NCI-H1105 (cell line): ENCODE measurements at regions not wholly inside any gene's neighbourhood (a gene's known extent, or its start where the extent isn't known, plus 50 kb on each side); places are given as distances from the start of the nearest gene placed in this dataset.

Experiments used
- DNase-seq: peaks from one replicate; lab custom pipeline; 2025; lab: John Stamatoyannopoulos, UW

DNA sequence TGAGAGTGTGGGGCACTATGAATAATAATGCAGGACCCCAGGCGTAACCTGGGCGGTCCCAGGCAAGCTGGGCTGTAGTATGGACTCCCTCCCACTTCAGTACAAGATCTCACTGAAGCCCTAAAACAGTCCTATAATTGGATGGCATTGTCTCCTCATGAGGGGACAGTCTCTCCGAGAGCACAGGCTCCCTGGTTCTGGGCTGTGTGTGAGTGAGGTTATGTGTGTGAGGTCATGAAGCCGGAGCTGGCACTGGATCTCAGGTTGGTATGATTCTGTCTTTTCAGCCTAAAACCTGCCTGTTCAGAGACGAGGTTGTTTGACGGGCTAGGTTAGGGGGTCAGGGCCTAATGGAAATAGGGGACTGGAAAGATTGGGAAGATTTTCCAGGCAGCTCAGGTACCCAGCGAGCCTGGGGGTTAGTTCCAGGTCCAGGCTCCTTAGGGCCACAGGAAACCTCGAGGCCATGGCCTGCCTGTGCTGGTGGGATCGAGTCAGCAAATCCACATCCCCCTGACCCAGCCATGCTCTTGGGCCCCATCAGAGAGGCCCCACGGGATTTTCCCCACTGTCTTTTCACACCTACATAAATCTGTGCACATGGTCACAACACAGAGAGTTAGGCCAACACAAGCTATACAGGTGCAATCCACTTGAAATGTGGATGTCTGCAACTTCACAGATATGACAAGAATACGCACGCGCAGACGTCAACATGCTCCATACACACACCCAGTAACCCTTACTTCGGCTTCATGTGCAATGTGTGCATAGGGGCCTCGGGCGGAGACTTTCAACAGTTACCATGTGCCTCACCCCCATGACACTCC, 94.8 kb downstream of the INHBB start:
- no peak for DNase-seq

- no peak for DNase-seq
Measured at GRCh38 chr2:120441351-120441700, 95.4 kb downstream of the INHBB start.

DNA sequence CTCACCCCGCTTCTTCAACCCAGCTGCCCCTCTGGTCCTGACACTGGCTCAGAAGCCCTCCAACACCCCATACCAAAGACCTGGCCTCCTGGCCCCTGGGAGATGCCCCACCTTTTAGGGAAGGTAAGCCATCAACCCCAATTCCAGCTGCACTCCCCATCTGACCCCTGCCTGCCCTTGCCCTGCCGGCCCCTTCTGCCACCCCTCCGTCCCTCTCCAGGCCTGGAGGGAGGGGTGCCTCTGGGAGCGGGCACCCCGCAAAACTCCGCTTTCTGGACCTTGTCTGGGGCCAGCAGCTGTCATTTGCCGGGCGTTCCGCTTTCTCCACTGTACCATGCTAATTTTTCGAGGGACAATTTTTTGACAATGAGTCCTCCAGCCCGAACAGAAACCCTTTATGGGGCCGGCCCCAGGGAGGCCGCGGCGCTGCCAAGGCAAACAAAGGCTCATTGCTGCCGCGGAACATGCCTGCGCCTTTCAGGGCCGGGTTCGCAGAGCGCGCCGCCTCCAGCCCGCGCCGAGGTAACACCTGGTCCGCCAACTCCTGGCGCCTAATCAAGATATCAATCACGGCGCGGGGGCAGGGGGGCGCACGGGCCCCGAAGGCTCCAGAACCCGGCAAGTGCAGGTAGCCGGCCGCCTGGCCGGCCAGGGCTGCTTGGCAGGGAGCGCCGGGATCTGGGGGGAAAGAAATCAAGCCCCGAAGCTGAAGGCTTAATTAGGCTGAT, 96.0 kb downstream of the INHBB start:
- DNase-seq, result peak; percentile 63

- DNase-seq, result no peak
Measured at GRCh38 chr2:120442541-120442922, 96.6 kb downstream of the INHBB start.

- DNase-seq, result no peak
Measured at GRCh38 chr2:120442923-120443571, 97.1 kb downstream of the INHBB start.

GRCh38 chr2:120443946-120444345, 98.0 kb downstream of the INHBB start:
- DNase-seq, result no peak

DNA sequence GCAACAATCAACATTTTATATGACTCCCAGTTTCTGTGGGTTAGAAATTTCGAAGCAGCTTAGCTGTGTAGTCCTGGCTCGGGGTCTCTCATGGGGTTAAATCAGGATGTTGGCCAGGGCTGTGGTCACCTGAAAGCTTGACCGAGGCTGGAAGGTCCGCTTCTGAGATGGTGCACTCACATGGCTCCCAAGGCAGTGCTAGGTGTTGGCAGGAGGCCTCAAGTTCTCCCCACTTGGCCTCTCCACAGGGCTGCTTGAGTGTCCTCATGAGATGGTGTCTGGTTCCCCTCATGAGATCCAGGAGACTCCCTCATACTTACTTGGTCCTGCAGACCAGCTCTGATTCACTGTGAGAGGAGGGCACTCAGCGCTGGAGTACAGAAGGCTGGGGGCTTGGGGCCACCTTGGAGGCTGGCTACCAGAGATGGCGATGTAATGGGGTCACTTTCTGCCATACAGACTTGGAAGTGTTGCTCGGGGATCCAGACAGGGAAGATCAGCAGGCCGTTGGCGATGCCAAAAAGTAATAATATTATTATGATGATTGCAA, 98.8 kb downstream of the INHBB start:
- DNase-seq, result no peak

DNA sequence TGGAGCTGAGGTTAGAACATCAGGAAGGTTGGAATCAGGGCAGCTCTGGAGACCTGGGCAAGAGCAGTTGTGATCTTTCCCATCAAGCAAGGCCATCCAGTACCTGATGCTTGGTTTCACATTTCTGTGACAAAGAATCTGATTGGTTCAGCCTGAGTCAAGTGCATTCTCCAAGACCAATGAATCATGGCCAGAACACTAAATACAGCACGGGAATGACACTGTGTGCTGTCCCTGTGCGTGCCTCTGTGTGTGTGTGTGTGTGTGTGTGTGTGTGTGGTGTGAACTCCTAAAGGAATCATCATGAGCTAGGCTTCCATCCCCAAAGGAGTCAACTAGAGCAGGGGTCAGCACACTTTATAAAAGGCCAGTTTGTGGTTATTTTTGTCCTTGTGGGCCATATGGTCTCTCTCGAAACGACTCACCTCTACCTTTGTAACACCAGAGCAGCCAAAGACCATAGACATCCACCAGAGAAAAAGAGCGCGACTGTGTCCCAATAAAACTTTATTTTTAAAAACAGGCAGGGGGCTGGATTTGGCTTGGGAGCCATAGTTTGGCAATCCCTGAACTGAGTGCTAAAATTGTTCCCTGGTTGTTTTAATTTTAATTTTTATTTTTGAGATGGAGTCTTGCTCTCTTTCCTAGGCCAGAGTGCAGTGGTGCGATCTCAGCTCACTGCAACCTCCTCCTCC, 99.7 kb downstream of the INHBB start:
- no peak for DNase-seq

- DNase-seq, result no peak
Measured at GRCh38 chr2:120446236-120447126, 100.5 kb downstream of the INHBB start.

- no peak for DNase-seq
Measured at GRCh38 chr2:120447127-120447785, 101.3 kb downstream of the INHBB start.

DNA sequence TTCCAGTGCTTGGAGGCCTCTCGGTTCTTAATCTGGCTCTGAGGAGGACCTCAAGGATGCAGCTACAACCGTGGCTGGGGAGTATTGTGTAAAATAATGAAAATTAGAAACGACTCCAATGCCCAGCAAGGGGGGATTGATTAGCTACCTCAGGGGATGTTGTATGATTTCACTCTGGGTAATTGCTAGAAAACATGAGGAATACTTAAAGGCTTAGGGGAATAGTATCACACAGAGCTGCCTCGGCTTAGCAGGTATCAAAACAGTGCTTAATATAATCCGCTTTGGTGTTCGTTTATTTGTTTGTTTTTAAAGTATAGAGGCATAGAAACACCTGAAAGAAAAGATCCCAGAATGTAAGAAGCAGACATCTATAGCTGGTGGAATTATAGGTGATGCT, 102.5 kb downstream of the INHBB start:
- DNase-seq, result no peak

- no peak for DNase-seq
Measured at GRCh38 chr2:120448961-120449810, 103.2 kb downstream of the INHBB start.

- no peak for DNase-seq
Measured at GRCh38 chr2:120450196-120450820, 104.4 kb downstream of the INHBB start.

DNA sequence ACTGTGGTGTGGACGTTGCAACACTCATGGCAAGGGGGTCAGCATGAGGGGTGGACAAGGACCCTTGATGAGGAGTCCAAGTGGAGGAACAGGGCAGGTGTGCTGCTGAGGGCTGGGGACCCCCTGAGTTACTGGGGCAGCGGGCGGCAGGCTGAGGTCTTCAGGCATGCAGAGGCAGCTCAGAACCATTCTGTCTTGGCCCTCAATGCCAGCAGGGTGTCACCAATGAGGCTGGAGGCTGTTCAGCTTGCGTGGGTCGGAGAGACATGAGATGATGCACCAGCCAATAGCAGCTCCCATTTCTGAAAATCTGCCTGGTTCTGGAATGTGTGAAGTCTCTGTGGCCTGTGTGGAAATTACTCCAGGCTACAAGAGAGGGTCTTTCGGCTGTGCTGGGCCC, 105.4 kb downstream of the INHBB start:
- DNase-seq, result no peak

- DNase-seq, result no peak
Measured at GRCh38 chr2:120452131-120452530, 106.2 kb downstream of the INHBB start.

DNA sequence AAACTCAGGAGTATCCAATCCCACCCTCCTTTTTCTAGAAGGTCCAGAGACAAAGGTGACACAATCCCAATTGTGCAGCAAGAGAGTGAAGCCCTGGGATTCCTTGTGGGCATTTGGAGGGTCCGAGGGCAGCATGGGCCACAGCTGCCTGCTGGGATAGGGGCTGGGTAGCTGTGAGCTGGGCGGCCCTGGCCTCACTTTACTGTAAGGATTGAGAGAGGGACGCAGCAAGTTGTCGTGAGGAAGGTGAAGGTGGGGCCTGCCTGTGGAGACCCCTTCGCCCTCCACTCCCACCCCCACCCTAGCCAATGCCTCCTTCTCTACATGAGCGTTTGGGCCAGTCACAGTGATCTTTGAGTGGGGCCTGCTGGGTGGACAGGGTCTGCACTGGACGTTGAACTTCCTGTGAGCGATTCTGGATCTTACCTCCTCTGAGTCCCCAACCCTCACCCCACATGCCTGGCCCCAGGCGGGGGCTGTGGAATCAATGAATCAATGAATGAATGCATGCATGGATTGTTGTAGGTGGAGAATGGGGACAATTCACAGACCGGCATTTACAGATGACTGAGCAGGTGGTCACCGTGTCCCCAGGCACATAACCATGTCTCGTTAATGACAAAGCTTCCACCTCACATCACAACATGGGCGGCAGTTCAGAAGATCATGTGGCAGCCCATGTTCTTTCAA, 107.2 kb downstream of the INHBB start:
- no peak for DNase-seq

- DNase-seq, result no peak
Measured at GRCh38 chr2:120453635-120453998, 107.7 kb downstream of the INHBB start.

- DNase-seq, result no peak
Measured at GRCh38 chr2:120454654-120455385, 108.9 kb downstream of the INHBB start.
